Suprapubic skin (tissue), 4 donors: ENCODE measurements at regions not wholly inside any gene's neighbourhood (a gene's known extent, or its start where the extent isn't known, plus 50 kb on each side); places are given as distances from the start of the nearest gene placed in this dataset.

ENCODE experiments used
- DNase-seq, 2 donors: peaks; one replicate each; pipeline ENCODE4 v3.0.0-alpha.2; 2019; ENCODE audit warnings: low spot score in 2 of 2
- H3K27ac ChIP-seq: fragments of 200-600 bp; sonication (generic); one replicate; pipeline ENCODE4 v1.5.1; 2019
- H3K27me3 ChIP-seq: fragments of 200-600 bp; sonication (generic); one replicate; pipeline ENCODE4 v1.5.1; 2019
- H3K36me3 ChIP-seq: fragments of 200-600 bp; sonication (generic); one replicate; pipeline ENCODE4 v1.5.1; 2019
- H3K4me1 ChIP-seq: fragments of 200-600 bp; sonication (generic); one replicate; pipeline ENCODE4 v1.5.1; 2019
- H3K4me3 ChIP-seq: fragments of 200-600 bp; sonication (generic); one replicate; pipeline ENCODE4 v1.5.1; 2019; ENCODE audit warnings: mild to moderate bottlenecking
- H3K9me3 ChIP-seq: fragments of 200-600 bp; sonication (generic); one replicate; pipeline ENCODE4 v1.5.1; 2019
- EP300 ChIP-seq: sonication (generic); formaldehyde crosslinking; IDR thresholded peaks from one replicate; pipeline ENCODE4 v1.6.1; 2017; ENCODE audit warnings: antibody characterized with exemption
- POLR2A ChIP-seq, 2 donors: fragments of 450-650 bp; IDR thresholded peaks; one replicate each; pipeline ENCODE4 v1.6.1; 2017; ENCODE audit warnings: antibody characterized with exemption in 2 of 2, mild to moderate bottlenecking in 2 of 2, moderate library complexity in 2 of 2
- POLR2AphosphoS5 ChIP-seq, 3 donors: sonication (generic); formaldehyde crosslinking; IDR thresholded peaks; one replicate each; pipeline ENCODE4 v1.6.1; 2017; ENCODE audit warnings: antibody characterized with exemption in 3 of 3
- WGBS: methylation state at CpG from one replicate; pipeline ENCODE4 v1.1.5; 2018; 5-methylcytosine and 5-hydroxymethylcytosine counted together
- TF ChIP-seq, protein P1 (sequence below), 2 donors: fragments of 200-600 bp in 1 of 2; fragments of 450-650 bp in 1 of 2; sonication (generic) in 1 of 2; IDR thresholded peaks; one replicate each; pipeline ENCODE4 v1.5.1; 2016 to 2019; ENCODE audit warnings: antibody characterized with exemption in 2 of 2, mild to moderate bottlenecking in 1 of 2, moderate library complexity in 1 of 2

DNA sequence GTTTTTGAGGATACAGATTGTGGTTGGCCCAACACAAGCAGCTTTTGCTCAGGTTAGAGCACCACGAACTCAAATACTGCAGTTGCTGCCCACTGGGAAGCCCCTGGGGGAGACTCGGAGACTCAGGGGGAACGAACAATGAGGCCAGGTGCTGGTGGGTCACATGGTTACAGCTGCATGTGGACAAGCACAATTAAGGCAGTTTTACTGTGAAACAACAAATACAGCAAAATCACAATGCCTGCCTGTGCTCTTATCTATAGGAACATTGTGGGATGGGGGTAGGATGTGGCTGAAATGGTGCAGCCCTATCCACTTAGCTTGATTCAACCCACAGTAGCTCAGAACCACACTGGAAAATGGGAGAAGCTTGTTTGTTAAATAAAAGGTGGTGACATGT is 119.7 kb upstream of the SPATA13 start:
- DNase-seq: no peak
- no peaks in the 10 kb centered on the region for H3K27me3 ChIP-seq
- 81% methylated on average over 3 of the region's 3 CpGs for WGBS
- TF ChIP-seq POLR2AphosphoS5 (IDR thresholded peaks at IDR 0.05) (no peak), POLR2A (IDR thresholded peaks at IDR 0.05) (no peak)
- H3K27ac ChIP-seq: no peak overlapping the region
- H3K4me1 ChIP-seq: peaks cover 13% of the 10 kb centered on the region
- no peaks in the 10 kb centered on the region for H3K36me3 ChIP-seq
- no peak overlapping the region for H3K4me3 ChIP-seq
- no peaks in the 10 kb centered on the region for H3K9me3 ChIP-seq

DNA sequence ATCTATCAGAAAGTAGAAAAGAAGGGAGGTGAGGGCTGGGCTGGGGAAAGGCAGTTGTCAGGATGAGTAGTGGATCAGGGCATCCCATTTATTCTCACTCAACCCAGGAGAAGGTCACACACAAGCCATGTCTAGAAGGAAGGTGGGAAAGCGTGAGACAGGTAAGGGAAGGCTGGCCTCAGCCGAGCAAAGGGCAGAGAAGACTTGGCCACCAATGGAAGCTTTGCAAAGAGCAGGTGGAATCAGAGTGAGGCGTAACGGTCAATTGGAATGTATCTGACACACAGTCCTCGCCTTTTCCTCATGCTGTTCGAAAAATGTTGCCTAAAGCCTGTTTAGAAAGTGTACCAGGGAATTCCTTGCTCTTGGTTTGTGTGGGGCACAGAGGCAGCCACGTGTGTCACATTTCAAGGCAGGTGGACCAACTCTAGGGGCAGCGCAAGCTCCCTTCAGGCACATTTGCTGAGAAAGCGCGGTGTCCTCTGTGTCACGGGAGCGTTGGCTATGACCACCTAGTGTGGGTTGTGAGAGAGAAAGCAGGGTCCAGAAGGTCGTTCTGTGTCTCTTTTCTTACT is 118.8 kb upstream of the SPATA13 start:
- WGBS: 86% methylated on average over 13 of the region's 13 CpGs
- Histone ChIP-seq H3K4me3 (no peak overlapping the region), H3K4me1 (peaks cover 8% of the 10 kb centered on the region), H3K9me3 (no peaks in the 10 kb centered on the region), H3K27ac (no peak overlapping the region), H3K36me3 (no peaks in the 10 kb centered on the region), H3K27me3 (no peaks in the 10 kb centered on the region)
- TF ChIP-seq EP300 (no peak), POLR2AphosphoS5 (IDR thresholded peaks at IDR 0.05) (no peak), POLR2A (IDR thresholded peaks at IDR 0.05) (no peak)
- TF ChIP-seq, protein P1, sequence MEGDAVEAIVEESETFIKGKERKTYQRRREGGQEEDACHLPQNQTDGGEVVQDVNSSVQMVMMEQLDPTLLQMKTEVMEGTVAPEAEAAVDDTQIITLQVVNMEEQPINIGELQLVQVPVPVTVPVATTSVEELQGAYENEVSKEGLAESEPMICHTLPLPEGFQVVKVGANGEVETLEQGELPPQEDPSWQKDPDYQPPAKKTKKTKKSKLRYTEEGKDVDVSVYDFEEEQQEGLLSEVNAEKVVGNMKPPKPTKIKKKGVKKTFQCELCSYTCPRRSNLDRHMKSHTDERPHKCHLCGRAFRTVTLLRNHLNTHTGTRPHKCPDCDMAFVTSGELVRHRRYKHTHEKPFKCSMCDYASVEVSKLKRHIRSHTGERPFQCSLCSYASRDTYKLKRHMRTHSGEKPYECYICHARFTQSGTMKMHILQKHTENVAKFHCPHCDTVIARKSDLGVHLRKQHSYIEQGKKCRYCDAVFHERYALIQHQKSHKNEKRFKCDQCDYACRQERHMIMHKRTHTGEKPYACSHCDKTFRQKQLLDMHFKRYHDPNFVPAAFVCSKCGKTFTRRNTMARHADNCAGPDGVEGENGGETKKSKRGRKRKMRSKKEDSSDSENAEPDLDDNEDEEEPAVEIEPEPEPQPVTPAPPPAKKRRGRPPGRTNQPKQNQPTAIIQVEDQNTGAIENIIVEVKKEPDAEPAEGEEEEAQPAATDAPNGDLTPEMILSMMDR (IDR thresholded peaks at IDR 0.05): no peak
- no peak for DNase-seq

DNA sequence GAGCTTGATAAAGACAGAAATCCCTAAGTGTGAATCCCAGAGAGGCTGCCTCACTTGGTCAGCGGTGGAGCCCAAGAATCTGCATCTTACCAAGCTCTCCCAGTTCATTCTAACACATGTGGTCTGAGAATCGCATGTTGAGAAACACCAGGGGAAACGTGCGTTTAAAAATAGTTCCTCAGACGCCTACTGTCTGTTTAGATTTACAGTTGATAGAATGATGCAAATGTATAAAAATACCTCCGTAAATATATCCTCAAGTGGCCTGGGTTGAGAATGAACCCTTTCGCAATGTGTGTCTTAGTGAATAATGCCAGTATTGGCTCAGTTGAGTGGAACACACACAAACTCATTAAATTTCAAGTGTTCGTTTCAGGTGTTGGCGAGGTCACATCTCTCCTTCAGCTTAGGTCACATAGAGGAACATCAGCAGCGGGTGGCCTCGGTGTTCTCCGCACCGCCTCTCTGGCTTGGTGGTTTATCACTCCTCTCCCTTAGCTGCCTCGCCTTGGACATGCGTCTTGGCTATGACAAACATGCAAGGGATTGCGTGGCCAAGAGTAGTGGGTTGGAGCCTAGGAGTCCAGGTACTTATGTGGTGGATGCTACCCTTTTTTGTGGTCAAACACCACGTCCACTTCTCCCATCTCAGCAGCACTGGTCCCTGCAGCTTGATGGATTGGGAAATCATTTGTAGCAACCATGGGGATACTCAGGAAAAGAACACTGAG is 117.6 kb upstream of the SPATA13 start:
- Histone ChIP-seq H3K27ac (no peak overlapping the region), H3K36me3 (no peaks in the 10 kb centered on the region), H3K27me3 (no peaks in the 10 kb centered on the region), H3K4me1 (peaks cover 8% of the 10 kb centered on the region), H3K4me3 (no peak overlapping the region), H3K9me3 (no peaks in the 10 kb centered on the region)
- DNase-seq: no peak
- TF ChIP-seq POLR2A (IDR thresholded peaks at IDR 0.05) (no peak), POLR2AphosphoS5 (IDR thresholded peaks at IDR 0.05) (no peak), EP300 (no peak)
- TF ChIP-seq, protein P1 (IDR thresholded peaks at IDR 0.05): no peak
- 72% methylated on average over 17 of the region's 17 CpGs for WGBS

DNA sequence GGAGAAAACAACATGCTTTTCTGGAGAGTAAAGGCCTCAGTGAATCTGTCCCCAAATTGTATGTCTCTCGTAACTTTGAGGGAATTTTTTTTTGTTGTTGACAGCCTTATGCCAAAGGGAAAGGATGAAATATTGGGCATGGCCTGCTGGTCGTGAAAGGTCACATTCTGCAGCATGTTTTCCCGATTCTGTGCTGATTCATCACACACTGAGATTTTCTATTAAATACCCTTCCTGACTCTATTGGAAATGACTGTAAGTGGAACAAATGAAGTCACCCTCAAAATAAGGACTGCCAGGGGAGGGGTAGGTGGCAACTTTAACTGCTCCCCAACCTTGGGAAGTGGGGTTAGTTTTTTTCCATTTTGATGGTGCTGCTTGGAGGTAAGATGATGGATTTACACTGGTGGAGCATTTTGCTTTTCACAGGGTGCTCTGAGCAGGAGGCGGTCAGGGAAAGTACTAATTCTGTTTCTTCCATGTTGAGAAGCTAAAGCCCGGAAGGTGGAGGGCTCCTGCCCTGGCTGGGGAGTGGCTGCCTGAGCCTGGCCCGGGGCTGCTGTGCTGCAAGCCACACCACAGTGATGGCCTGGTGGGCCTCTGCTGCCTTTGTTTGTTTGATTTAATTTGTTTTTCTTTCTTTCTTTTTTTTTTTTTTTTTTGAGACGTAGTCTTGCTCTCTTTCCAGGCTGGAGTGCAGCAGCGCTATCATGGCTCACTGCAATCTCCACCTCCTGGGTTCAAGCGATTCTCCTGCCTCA is 116.8 kb upstream of the SPATA13 start:
- Histone ChIP-seq H3K27ac (peak overlapping the region; percentile 17), H3K9me3 (no peaks in the 10 kb centered on the region), H3K27me3 (no peaks in the 10 kb centered on the region), H3K4me1 (peaks cover 8% of the 10 kb centered on the region), H3K36me3 (no peaks in the 10 kb centered on the region), H3K4me3 (no peak overlapping the region)
- no peak for DNase-seq
- 76% methylated on average over 9 of the region's 9 CpGs for WGBS
- TF ChIP-seq, protein P1 (IDR thresholded peaks at IDR 0.05): no peak
- TF ChIP-seq POLR2AphosphoS5 (IDR thresholded peaks at IDR 0.05): no peak
- TF ChIP-seq POLR2A (IDR thresholded peaks at IDR 0.05): no peak
- no peak for TF ChIP-seq EP300

DNA sequence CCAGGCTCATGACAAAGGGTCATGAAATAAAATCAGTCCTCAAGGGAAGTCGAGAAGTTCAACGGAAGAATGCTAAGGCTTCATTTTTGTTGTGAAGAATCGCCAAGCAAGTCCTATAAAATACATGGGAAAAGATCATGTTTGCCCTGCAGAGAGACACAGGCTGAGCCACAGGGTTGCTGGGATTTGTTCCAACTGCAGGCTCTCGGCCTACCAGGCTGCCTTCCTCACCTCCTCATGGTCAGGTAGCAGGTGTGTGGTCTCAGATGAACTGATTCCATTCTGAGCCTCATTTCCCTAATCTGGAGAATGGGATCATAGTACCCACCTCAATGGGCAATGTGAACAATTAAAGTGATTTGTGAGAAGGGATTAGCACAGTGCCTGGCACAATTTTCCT is 114.9 kb upstream of the SPATA13 start:
- 63% methylated on average over 4 of the region's 4 CpGs for WGBS
- H3K4me3 ChIP-seq: no peak overlapping the region
- TF ChIP-seq, protein P1 (IDR thresholded peaks at IDR 0.05): no peak
- no peak for TF ChIP-seq POLR2A (IDR thresholded peaks at IDR 0.05)
- TF ChIP-seq EP300: no peak
- no peak for TF ChIP-seq POLR2AphosphoS5 (IDR thresholded peaks at IDR 0.05)
- no peaks in the 10 kb centered on the region for H3K9me3 ChIP-seq
- no peaks in the 10 kb centered on the region for H3K36me3 ChIP-seq
- no peak overlapping the region for H3K27ac ChIP-seq
- peaks cover 6% of the 10 kb centered on the region for H3K4me1 ChIP-seq
- no peak for DNase-seq
- H3K27me3 ChIP-seq: no peaks in the 10 kb centered on the region
